Activated CD4-positive, alpha-beta T cell treated with anti-CD3 and anti-CD28 coated beads, Interleukin-2, amount 50 U/mL, for 1 hour (primary cell): ENCODE measurements at regions not wholly inside any gene's neighbourhood (a gene's known extent, or its start where the extent isn't known, plus 50 kb on each side); places are given as distances from the start of the nearest gene placed in this dataset.
"Not testable (repeated sequence)": the region's sequence is repeated elsewhere in the genome, so short reads cannot be mapped to it uniquely, and the experiment has no call there.

Experiments
- DNase-seq: peaks from one replicate; pipeline ENCODE4 v3.0.0-alpha.2; 2020

DNA sequence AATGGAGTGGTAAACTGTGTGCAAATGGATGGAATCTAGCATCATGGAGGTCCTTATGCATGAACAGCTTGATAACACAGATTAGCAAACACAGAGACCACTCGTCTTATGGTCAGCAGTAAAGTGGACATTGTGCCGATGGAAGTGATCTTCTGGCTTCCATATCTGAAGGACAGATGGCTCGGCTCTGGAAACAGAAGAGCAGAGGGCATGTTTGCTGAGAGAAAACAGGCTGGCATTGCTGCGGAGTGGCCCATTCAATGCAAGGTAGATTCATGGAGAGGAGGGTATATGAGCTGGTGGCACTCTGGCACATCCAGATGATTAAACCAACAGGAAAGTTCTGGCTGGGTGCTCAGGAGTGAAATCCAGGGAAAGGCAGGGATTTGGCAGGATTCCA lies 513.2 kb downstream of the DIRAS2 start:
- no peak for DNase-seq

DNA sequence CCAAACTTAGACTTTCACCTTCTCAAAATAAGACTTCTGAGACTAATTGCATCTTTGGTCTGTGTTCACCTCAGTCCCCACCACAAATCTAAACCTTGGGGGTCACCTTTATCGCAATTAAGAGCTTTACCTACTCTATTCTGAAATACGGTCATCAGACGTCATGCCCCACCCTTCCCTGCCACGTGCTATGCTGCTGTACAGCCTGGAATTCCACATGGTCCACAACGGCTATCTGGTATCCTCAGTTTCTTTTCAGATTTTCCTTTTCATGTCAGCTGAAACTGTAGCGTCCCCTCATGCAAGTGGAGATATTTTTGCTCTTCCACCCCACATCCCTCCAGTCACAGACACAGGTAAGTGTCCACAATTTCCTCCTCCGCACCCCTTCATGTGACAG lies 511.1 kb downstream of the DIRAS2 start:
- no peak for DNase-seq

DNA sequence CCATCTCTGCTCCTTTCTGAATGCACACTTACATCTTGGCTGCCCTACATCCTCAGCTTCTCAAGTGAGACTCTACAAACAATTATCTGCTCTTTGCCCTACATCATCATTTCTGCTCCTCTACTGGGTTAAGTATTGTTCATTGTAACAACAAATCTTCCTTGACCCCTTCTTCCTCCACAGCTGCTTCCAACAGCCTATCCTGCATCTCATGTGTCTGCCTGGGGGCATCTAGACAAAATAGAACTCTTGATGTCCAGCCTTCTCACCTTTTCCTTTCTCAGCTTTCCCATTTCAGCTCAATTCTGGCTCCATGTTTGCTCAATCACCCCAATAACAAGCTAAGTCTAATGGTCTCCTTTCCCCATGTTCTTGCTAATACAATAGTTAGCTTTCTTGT lies 509.8 kb downstream of the DIRAS2 start:
- DNase-seq = no peak

DNA sequence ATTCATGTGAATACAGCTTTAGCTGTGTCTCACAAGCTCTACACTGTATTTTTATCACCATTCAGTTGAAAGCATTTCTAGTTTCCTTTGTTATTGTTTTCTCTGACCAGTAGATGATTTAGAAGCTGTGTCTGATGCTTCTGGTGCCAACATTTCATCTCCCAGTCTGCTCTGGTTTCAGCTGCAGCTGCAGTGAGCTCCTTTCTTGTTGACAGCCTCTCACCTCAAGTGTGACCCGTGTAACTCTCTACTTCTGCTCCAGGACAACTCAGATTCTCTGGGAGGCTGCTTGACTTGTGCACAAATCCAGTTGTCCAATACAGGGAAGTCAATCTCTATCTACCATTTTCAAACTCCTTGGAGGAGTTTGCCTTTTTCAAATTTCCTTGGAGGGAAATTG lies 504.8 kb downstream of the DIRAS2 start:
- DNase-seq = no peak

DNA sequence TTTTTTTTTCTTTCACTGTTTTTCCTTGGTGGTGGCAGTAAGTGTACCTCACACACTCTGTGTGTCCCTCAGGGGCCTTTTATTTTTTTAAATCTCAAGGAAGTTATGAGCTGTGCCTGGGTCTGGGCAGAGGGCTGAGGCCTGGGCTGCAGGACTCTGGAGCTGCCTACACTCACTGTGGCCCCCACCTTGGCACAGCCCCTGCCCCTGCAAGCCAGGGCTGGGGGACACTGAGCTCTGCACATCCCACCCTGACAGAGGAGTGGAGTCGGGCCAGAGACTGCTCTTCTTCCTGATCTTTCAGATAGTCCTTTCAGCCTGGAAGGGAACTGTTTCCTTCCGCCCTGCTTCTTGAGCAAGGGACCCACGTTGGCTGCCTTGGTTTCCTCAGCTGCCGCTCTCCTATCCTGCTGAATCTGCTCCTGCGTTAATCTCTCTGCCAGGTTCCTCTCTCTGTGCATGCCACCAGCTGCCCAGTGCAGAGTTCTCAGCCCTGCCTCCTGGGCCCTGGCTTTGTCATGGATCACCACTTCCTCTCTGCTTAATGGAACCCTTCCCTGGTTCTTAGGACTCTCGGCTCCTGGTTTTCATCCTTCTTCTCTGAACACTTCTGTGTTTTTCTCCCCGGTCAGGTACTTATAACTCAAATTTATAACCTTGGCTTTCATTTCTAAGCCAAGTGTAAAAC lies 502.3 kb downstream of the DIRAS2 start:
- DNase-seq = no peak

DNA sequence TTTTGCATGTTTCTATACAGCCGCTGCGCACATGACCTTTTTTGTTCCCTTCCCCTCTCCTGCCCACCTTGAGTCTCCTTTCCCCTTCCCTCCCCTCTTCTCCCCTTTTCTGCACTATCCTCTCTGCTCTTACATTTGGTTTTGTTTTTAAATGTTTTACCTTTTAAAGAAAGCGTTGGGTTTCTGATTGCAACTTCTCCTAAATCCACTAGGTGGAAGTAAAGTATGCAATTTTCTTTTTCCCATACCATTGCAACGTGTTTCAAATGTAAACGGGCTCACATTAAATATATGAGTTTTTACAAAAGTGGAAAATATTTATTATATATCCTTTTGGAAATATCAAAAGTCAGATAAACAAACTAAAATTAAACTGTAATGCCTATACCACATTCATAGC lies 500.9 kb downstream of the DIRAS2 start:
- no peak for DNase-seq

DNA sequence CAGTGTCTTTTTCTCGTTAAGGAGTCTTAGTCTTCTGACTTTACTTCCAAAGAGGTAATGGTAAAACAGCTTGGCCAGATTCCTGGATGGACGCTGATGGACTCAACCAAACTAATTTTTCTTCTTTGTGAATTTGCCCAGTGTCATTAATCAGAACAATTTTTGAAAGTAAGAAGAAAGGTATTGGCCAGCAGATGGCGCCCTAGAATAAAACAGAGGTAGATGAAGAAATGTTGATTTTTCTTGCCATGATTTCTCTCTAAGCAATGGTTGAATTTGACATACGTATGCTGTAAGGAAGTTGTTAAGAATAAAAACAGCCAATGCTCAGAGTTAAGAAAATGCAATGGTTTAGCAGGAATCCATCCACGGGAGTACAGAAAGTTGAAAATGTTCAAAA lies 500.0 kb downstream of the DIRAS2 start:
- DNase-seq = peak; percentile 58

DNA sequence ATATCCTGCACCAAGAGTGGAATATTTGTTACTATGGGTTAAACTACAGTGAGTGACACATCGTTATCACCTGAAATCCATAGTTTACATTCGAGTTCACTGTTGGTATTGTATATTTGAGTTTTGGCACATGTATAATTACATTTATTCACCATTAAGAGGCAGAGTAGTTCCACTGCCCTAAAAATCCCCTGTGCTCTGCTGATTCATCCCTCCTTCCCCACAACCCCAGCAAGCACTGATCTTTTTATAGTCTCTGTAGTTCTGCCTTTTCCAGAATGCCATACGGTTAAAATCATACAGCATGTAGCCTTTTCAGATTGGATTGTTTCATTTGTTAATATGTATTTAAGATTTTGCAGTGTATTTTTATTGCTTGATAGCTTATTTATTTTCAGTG lies 495.2 kb downstream of the DIRAS2 start:
- DNase-seq = no peak

DNA sequence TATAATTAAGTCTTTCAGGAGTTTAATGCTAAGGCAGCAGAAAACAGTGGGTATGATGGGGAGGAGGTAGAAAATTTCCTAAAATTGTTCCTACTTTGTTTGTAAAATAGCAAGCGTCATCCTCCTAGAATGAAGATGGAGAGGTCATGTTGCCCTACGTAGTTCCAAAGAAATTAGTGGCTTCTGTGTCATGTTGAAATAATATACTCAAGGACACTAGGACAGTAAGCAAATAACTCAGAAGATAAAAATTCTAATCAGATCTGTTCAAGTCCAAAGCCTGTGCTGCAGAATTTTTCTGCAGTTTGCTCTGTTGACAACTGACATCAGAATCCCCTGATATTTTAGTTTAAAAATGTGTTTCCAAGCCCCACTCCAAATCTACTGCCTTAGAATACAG lies 486.3 kb downstream of the DIRAS2 start:
- no peak for DNase-seq

DNA sequence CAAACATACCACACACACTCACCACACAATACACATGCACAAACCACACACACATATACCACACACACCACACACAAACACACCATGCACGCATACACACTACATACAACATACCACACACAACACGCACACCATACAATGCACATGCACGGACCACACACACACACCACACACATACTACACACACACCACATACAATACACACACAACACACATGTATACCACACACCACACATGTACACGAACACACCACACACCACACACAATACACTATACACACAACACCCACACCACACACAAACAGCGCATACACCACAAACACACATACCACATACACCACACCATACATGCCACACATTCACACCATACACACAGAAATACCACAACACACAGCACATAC lies 480.3 kb downstream of the DIRAS2 start:
- DNase-seq = no peak

DNA sequence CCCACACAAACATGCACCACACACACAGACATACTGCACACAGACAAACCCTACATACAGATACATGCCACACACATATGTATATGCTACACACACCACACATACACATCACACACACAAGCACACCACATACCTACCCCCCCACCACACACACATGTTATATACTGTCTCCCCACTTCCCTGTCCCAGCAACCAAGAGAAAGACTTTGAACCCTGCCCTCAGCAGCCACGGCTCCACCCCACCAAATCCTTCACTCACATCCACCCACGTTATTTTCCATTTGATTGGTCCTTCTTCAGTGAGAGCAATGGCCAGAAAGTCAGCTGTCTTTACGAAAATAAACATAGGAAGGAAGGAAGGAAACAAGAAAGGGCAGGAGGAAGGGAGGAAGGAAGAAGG lies 479.8 kb downstream of the DIRAS2 start:
- no peak for DNase-seq

DNA sequence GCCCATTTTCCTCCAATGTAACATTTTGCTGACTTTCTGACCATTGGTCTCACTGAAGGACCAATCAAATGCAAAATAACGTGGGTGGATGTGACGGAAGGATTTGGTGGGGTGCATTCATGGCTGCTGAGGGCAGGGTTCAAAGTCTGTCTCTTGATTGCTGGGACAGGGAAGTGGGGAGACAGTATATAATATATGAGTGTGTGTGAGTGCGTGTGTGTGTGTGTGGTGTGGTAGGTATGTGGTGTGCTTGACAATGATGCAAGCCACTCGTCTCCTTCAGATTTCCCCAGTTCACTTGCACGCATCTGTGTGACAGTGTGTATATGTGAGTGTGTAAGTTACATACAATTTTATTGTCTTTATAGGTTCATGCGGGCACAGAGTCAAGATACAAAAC lies 477.3 kb downstream of the DIRAS2 start:
- DNase-seq = no peak

DNA sequence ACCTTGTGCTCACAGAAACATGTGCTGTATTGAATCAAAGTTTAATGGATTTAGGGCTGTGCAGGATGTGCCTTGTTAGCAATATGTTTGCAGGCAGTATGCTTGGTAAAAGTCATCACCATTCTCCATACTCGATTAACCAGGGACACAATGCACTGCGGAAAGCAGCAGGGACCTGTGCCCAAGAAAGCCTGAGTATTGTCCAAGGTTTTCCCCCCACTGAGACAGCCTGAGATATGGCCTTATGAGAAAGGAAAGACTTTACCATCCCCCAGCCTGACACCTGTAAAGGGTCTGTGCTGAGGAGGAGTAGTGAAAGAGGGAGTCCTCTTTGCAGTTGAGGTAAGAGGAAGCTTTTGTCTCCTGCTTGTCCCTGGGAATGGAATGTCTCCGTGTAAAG lies 476.2 kb downstream of the DIRAS2 start:
- DNase-seq = not testable (repeated sequence)

DNA sequence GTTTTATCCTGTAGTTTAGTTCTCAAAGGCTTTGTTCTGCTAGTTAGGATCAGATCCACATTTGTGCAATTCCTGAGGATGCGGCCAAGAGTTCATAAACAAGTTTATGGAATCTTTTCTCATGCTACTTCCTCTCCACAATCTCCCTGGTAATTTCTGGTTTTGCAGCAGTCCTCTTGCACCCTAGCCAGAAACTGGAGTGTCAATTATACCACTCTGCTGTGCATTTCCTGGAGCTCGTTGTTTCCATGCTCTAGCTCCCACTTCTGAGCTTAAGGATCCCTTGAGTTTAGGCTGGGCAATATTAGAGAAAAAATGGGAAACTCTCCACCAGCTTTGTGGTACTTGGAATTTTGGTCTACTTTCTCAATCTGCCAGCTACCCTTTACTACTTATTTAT lies 474.7 kb downstream of the DIRAS2 start:
- DNase-seq = no peak

DNA sequence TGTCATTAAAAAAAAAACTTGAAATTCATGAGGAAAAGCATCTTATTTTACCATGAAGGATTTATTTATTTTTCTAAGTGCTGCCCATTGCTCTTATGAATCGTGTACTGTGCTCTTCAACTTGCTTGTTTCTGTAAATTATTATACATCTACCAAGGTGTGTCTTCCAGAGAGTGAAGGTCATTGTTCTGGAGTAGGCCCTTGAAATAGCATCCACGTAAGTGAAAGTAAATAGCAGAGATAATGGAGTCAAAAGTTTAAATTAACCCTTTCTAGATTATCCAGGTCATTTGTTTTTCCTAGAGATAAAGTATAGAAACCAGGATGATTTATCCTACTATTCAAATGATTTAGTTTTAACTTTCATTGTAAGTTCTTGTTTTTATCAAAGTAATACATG lies 473.1 kb downstream of the DIRAS2 start:
- DNase-seq = no peak

DNA sequence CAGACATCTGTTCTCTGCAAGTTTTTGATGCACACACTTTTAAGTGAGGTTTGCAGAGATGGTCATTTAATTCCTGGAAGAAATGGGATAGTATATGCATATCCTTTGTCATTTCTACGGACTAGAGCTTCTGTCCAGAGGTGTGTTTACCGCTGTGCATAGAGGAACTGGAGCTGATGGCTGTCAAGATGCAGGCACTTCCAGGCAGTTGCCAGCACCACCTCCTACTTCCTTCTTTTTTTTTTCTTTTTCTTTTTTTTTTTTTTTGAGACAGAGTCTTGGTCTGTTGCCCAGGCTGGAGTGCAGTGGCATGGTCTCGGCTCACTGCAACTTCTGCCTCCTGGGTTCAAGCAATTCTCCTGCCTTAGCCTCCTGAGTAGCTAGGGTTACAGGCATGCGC lies 468.7 kb downstream of the DIRAS2 start:
- not testable (repeated sequence) for DNase-seq

DNA sequence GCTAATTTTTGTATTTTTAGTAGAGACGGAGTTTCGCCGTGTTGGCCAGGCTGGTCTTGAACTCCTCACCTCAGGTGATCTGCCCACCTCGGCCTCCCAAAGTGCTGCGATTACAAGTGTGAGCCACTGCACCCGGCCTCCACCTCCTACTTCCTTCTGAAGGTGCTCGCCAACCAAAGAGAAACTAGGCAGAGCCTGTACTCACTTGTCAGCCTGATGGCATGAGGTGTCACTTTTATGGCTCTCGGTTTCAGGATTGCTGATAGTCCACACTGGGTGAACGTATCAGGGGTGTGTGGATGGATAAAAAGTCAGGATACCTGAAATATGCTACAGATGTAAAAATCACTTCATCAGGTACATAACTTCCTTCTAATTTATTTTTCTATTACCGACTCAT lies 468.3 kb downstream of the DIRAS2 start:
- not testable (repeated sequence) for DNase-seq

DNA sequence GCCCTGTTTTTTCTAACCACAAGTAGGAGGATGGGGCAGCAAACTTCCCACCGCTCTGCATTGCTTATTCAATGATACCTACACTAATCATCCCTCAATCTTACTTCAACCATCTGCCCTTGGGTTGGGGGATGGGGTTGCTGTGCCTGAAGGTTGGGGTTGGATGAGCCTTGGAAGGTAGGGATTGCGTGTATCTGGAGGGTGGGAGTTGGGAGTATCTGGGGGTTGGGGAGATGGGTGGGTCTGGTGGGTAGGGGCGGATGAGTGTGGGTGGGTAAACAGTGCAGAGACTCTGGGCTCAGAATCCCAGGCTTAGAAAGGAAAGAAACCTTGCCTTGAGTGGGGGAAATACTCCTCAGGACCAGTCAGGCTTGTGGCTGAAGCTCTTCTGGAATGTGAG lies 467.4 kb downstream of the DIRAS2 start:
- no peak for DNase-seq

DNA sequence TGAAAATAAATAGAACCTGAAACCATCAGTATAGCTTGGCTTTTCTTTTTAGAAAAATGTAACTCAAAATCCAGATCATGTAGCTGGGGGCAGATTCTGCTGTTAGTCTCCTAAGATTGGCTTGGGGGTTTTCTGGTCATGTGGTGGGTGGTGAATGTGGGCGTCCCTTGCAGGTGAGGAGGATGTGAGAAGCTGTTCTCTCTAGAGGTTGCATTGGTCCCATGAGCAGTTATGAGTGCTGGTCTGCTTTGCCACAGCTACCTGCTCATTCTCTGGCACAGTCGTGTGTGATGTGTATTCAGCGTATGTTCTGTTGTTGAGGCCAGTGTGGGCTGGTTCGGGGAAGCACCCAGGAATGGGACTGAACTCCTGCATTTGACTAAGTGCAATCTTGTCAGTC lies 466.8 kb downstream of the DIRAS2 start:
- no peak for DNase-seq

DNA sequence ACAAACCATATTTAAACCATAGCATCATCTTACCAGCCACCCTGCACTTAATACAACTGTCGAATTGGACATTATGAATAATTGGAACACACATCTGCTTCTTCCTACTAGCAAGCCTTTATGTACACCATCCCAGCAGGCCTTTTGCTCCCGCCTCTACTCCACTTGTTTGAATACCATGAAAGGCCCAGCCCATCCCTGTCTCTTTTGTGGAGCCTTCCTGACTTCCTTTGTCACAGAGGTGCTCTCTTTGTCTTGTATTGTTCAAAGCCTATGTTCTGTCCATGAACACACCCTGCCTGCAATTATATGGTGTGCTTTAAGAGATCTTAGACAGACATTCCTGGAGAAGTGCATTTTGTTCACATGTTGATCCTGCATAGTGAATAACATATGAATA lies 465.7 kb downstream of the DIRAS2 start:
- no peak for DNase-seq

DNA sequence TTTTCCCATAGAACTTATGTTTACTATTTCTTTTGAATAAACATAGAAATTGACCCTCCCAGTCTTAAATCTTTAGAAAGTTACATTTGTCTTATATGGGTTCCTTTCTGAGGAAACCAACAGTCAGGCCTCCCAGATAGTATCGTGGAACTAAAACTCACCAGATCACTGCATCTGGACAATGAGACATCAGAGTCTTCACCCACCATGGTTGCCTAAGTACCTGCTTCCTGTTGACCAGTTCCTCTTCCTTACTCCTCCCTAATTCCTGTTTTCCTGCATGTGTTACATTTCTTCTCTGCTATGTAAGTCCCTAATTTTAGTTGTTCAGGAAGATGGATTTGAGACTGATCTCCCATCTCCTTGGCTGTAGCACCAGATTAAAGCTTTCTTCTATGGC lies 462.2 kb downstream of the DIRAS2 start:
- DNase-seq = no peak

DNA sequence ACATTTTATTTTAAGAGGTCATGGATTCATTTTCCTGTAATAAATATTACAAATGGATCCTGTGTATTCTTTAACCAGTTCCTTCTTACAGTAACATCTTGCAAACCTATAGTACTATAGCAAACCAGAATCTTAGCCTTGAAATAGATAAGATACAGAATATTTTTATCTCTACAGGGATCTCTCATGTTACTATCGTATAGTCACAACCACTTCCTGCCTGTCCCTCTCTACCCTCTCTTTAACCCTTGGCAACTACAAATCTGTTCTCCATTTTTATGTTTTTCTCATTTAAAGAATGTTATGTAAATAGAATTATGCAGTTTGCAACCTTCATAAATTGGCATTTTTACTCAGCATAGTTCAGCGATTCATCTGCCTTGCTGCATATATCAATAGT lies 454.0 kb downstream of the DIRAS2 start:
- DNase-seq = no peak

DNA sequence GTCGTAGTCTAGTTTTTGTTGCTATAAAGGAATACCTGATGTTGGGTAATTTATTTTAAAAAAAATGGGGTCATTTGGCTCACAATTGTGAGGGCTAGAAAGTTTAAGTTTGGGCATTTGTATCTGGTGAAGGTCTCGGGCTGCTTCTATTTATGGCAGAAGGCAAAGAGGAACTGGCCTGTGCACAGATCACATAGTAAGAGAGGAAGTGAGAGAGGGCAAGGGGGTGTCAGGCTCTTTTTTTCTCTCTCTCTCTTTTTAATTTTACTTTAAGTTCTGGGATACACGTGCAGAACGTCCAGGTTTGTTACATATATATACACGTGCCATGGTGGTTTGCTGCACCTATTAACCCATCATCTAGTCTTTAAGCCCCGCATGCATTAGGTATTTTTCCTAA lies 453.3 kb downstream of the DIRAS2 start:
- no peak for DNase-seq

DNA sequence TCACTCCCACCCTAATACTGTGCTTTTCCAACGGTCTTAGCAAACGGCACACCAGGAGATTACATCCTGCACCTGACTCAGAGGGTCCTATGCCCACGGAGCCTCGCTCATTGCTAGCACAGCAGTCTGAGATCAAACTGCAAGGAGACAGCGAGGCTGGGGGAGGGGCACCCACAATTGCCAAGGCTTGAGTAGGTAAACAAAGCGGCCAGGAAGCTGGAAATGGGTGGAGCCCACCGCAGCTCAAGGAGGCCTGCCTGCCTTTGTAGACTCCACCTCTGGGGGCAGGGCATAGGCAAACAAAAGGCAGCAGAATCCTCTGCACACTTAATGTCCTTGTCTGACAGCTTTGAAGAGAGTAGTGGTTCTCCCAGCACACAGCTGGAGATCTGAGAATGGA lies 450.2 kb downstream of the DIRAS2 start:
- DNase-seq = peak; percentile 51

DNA sequence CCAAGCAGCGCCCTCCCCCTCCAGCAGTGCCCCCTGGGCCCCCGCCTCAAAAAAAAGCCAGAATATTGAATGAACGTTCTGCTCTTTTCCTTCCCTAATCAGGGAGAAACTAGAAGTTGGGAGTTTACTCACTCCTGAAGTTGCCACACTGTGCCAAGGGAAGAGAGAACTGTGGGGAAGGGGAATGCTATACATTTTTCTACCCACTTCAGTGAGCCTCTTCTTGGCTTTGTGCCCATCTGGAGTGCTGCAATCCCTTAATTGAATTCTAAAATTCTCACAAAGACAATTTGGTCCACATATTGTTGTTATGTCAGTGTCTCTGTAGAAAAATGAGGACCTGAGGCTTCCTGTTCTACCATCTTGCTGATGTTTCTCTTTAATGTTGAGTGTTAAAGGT lies 443.7 kb downstream of the DIRAS2 start:
- no peak for DNase-seq

DNA sequence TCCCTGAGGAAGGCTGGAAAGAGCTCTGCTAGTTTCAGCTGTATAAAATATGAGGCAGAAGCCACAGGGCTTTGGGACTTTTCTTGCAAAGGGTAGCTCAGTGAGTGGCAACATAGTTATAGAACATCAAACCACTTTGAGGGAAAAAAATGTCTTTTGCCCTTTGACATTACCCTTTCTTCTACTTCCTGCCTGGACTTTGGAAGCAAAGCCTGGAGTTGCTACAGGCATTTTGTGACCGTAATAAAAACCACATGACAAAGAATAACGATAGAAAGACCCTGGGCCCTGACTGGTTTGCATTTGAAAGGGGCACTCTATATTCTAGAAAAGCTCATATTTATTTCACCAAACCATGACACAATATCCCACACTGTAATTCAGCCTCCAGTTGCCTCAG lies 440.9 kb downstream of the DIRAS2 start:
- DNase-seq = no peak
